ENCODE measurements at regions not wholly inside any gene's neighbourhood (a gene's known extent, or its start where the extent isn't known, plus 50 kb on each side); places are given as distances from the start of the nearest gene placed in this dataset.

DNA sequence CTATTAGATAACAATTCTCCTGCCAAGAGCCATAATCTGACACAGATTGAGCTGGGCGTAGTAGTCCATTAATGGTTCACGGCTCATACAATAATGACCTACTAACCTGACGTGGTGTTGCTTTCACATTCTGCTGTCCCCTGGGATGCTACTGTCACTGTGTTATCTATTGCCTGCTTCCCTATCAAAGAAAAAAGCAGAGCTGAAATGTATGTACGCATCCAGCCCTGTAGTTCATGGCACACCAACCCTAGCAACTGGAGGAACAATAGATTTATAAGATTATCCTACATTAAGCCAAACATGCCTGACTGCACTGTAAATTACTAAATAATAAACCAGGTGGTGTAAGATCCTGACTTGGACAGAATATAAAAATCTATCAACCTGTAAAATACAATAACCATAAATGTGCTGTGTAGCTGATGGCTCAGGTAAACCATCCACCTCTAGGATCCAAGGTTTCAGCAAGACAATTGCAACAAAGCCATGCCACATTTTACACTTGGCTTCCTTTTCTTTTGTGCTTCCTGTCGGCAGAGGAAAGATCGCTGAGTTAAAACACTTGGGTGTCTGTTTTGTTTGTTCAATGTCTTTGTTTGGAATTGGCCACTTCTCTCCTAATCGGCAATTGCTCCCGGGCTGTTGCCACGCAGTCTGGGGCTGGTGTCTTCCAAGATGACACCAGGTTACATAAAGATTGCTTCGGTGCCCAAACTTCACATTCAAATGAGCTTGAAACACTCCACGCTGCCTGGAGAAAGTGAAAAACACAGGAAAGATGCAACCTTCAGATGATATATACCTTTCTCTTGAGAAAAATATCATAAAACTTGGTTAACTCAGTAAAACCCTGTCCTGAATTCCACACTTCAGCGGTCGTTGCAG lies 143.9 kb upstream of the MGMT start:
- H3K9me3 ChIP-seq (replicated peaks; ENCODE audit: control insufficient read depth, insufficient read depth, low read length), result no peaks in the 10 kb centered on the region
- no peaks in the 10 kb centered on the region for H4K20me1 ChIP-seq (replicated peaks; ENCODE audit: control insufficient read depth, extremely low read depth, insufficient read depth, low read length)
- H3K4me2 ChIP-seq (ENCODE audit: insufficient read depth, low read length), result no peak overlapping the region
- peaks cover 9% of the 10 kb centered on the region for H3K4me1 ChIP-seq (ENCODE audit: control insufficient read depth, extremely low read depth, insufficient read depth, low read length)
- H3K27me3 ChIP-seq (ENCODE audit: control insufficient read depth in 2 of 2, insufficient read depth in 2 of 2, low read length in 2 of 2), result peaks cover 0 to 5% of the 10 kb centered on the region in 2 experiments
- H3K9me1 ChIP-seq (replicated peaks; ENCODE audit: control insufficient read depth, extremely low read depth, insufficient read depth, low read length), result no peaks in the 10 kb centered on the region
- H3K4me3 ChIP-seq (replicated peaks in 1 of 3; ENCODE audit: insufficient read depth in 1 of 3, low read depth in 1 of 3, low read length in 3 of 3), result no peak overlapping the region
- no peaks in the 10 kb centered on the region for H3K79me2 ChIP-seq (ENCODE audit: control insufficient read depth, insufficient read depth, low read length)
- intact Hi-C loops (cut with micrococcal nuclease), result no loop called here
- no peak overlapping the region for H2AFZ ChIP-seq (ENCODE audit: low read depth, low read length)
- TF ChIP-seq MYC (IDR thresholded peaks at IDR 0.05; ENCODE audit: low read depth, low read length) (no peak), FOS (IDR thresholded peaks at IDR 0.05; ENCODE audit: borderline replicate concordance, insufficient read depth, low read length) (no peak), EZH2 (IDR thresholded peaks at IDR 0.05; ENCODE audit: borderline replicate concordance, low read depth, low read length, severe bottlenecking) (no peak), JUN (IDR thresholded peaks at IDR 0.05; ENCODE audit: borderline replicate concordance, insufficient read depth, insufficient read length, low read depth) (no peak), POLR2AphosphoS5 (IDR thresholded peaks at IDR 0.05; ENCODE audit: insufficient read depth, low read depth, low read length) (no peak), GATA2 (IDR thresholded peaks at IDR 0.05; ENCODE audit: insufficient read depth, insufficient read length, low read depth, low read length) (no peak), POLR2A (IDR thresholded peaks at IDR 0.05; ENCODE audit: low read depth, low read length) (no peak)
- TF ChIP-seq, protein P1, sequence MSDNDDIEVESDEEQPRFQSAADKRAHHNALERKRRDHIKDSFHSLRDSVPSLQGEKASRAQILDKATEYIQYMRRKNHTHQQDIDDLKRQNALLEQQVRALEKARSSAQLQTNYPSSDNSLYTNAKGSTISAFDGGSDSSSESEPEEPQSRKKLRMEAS (IDR thresholded peaks at IDR 0.05; ENCODE audit: insufficient read depth, insufficient read length), result no peak
- TF ChIP-seq, protein P2, sequence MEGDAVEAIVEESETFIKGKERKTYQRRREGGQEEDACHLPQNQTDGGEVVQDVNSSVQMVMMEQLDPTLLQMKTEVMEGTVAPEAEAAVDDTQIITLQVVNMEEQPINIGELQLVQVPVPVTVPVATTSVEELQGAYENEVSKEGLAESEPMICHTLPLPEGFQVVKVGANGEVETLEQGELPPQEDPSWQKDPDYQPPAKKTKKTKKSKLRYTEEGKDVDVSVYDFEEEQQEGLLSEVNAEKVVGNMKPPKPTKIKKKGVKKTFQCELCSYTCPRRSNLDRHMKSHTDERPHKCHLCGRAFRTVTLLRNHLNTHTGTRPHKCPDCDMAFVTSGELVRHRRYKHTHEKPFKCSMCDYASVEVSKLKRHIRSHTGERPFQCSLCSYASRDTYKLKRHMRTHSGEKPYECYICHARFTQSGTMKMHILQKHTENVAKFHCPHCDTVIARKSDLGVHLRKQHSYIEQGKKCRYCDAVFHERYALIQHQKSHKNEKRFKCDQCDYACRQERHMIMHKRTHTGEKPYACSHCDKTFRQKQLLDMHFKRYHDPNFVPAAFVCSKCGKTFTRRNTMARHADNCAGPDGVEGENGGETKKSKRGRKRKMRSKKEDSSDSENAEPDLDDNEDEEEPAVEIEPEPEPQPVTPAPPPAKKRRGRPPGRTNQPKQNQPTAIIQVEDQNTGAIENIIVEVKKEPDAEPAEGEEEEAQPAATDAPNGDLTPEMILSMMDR (IDR thresholded peaks at IDR 0.05; ENCODE audit: extremely low read depth in 1 of 2, insufficient read depth in 1 of 2, low read depth in 1 of 2, low read length in 2 of 2), result no peak
- ChIA-PET CTCF (no interaction called here), POLR2A (no interaction called here)
- no peak for FAIRE-seq
- H3K36me3 ChIP-seq (ENCODE audit: control insufficient read depth in 2 of 2, extremely low read depth in 1 of 2, insufficient read depth in 2 of 2, low read length in 2 of 2), result no peaks in the 10 kb centered on the region
- no peak for DNase-seq (ENCODE audit: low read depth, low spot score)
- dilution Hi-C loops (cut with MboI; ENCODE audit: extremely low pct_ligation_motif_present, low sequenced_read_pairs), result no loop called here
- BruUV-seq (replicated peaks), result no TSS peak
- H3K9ac ChIP-seq (replicated peaks; ENCODE audit: extremely low read depth, insufficient read depth, low read length), result no peak overlapping the region
- no peak overlapping the region for H3K27ac ChIP-seq (ENCODE audit: insufficient read depth, low read depth, low read length)
